ENCODE measurements at regions not wholly inside any gene's neighbourhood (a gene's known extent, or its start where the extent isn't known, plus 50 kb on each side); places are given as distances from the start of the nearest gene placed in this dataset.
"Not testable (repeated sequence)": the region's sequence is repeated elsewhere in the genome, so short reads cannot be mapped to it uniquely, and the experiment has no call there.

GRCh38 chr12:123050331-123050831 is 69.9 kb downstream of the ARL6IP4 start:
- H2BK120ac ChIP-seq (ENCODE audit: low read depth, low read length): no peak overlapping the region
- no peaks in the 10 kb centered on the region for H3K36me3 ChIP-seq (replicated peaks in 1 of 2; ENCODE audit: control insufficient read depth in 2 of 2, insufficient read depth in 2 of 2, low read length in 2 of 2)
- peaks cover 0 to 6% of the 10 kb centered on the region in 2 donors for H3K9me3 ChIP-seq (replicated peaks in 1 of 2; ENCODE audit: control insufficient read depth in 2 of 2, insufficient read depth in 1 of 2, low read depth in 1 of 2, low read length in 2 of 2)
- no peak overlapping the region for H3K27ac ChIP-seq (replicated peaks; ENCODE audit: low read length)
- no peak overlapping the region for H3K23ac ChIP-seq (ENCODE audit: low read depth, low read length, poor library complexity)
- no peaks in the 10 kb centered on the region for H3K79me1 ChIP-seq (ENCODE audit: low read depth, low read length)
- H3K9ac ChIP-seq (ENCODE audit: low read depth, low read length, poor library complexity): no peak overlapping the region
- H2BK12ac ChIP-seq (ENCODE audit: low read length): no peak overlapping the region
- H3K14ac ChIP-seq (ENCODE audit: low read length): no peak overlapping the region
- peaks cover 2 to 12% of the 10 kb centered on the region in 2 donors for H3K4me1 ChIP-seq (ENCODE audit: control insufficient read depth in 2 of 2, insufficient read depth in 1 of 2, low read depth in 1 of 2, low read length in 2 of 2)
- WGBS, 2 donors (ENCODE audit: extremely low coverage in 2 of 2, insufficient read length in 2 of 2, insufficient replicate concordance in 1 of 2): no CpG with 5 or more reads among the region's 6 CpGs
- no peak overlapping the region for H2BK5ac ChIP-seq (ENCODE audit: low read length)
- H3K4me3 ChIP-seq (ENCODE audit: low read length in 2 of 2): no peak overlapping the region
- H2AFZ ChIP-seq (ENCODE audit: low read length): no peak overlapping the region
- no peak overlapping the region for H2AK5ac ChIP-seq (ENCODE audit: low read depth, low read length)
- no peak overlapping the region for H4K8ac ChIP-seq (ENCODE audit: low read depth, low read length)
- H3K4me2 ChIP-seq (ENCODE audit: insufficient read depth, low read length, poor library complexity, severe bottlenecking): no peak overlapping the region
- no peak overlapping the region for H3K18ac ChIP-seq (ENCODE audit: low read length)
- no peak for DNase-seq (ENCODE audit: low spot score)
- H3K4ac ChIP-seq (ENCODE audit: low read length): no peak overlapping the region
- H3K27me3 ChIP-seq (ENCODE audit: control insufficient read depth in 3 of 3, insufficient read depth in 3 of 3, low read depth in 1 of 3, low read length in 3 of 3): no peaks in the 10 kb centered on the region
- no peak overlapping the region for H2BK15ac ChIP-seq (ENCODE audit: low read length)
- no peak overlapping the region for H4K91ac ChIP-seq (ENCODE audit: low read depth, low read length, poor library complexity)

- Histone ChIP-seq H3K79me1 (ENCODE audit: low read depth, low read length) (no peaks in the 10 kb centered on the region), H3K27ac (replicated peaks; ENCODE audit: low read length) (no peak overlapping the region), H3K4me3 (ENCODE audit: low read length in 2 of 2) (no peak overlapping the region)
Measured at GRCh38 chr12:123049398-123050240, 69.1 kb downstream of the ARL6IP4 start.

GRCh38 chr12:123047892-123048291 is 67.4 kb downstream of the ARL6IP4 start:
- H3K18ac ChIP-seq (ENCODE audit: low read length); H3K9me3 ChIP-seq (replicated peaks in 1 of 2; ENCODE audit: control insufficient read depth in 2 of 2, insufficient read depth in 1 of 2, low read depth in 1 of 2, low read length in 2 of 2); H3K14ac ChIP-seq (ENCODE audit: low read length); H2AFZ ChIP-seq (ENCODE audit: low read length); H3K4me2 ChIP-seq (ENCODE audit: insufficient read depth, low read length, poor library complexity, severe bottlenecking); H4K8ac ChIP-seq (ENCODE audit: low read depth, low read length); H3K27me3 ChIP-seq (ENCODE audit: control insufficient read depth in 3 of 3, insufficient read depth in 3 of 3, low read depth in 1 of 3, low read length in 3 of 3); H2BK12ac ChIP-seq (ENCODE audit: low read length); H2BK5ac ChIP-seq (ENCODE audit: low read length); H3K4ac ChIP-seq (ENCODE audit: low read length); H2BK15ac ChIP-seq (ENCODE audit: low read length); H3K23ac ChIP-seq (ENCODE audit: low read depth, low read length, poor library complexity); DNase-seq (ENCODE audit: low spot score); H3K4me3 ChIP-seq (ENCODE audit: low read length in 2 of 2); H4K91ac ChIP-seq (ENCODE audit: low read depth, low read length, poor library complexity); H3K9ac ChIP-seq (ENCODE audit: low read depth, low read length, poor library complexity); H2BK120ac ChIP-seq (ENCODE audit: low read depth, low read length); H2AK5ac ChIP-seq (ENCODE audit: low read depth, low read length); H3K36me3 ChIP-seq (replicated peaks in 1 of 2; ENCODE audit: control insufficient read depth in 2 of 2, insufficient read depth in 2 of 2, low read length in 2 of 2); H3K79me1 ChIP-seq (ENCODE audit: low read depth, low read length); H3K27ac ChIP-seq (replicated peaks; ENCODE audit: low read length): not testable (repeated sequence)
- no CpG with 5 or more reads among the region's 3 CpGs for WGBS, 2 donors (ENCODE audit: extremely low coverage in 2 of 2, insufficient read length in 2 of 2, insufficient replicate concordance in 1 of 2)
- peaks cover 7 to 14% of the 10 kb centered on the region in 2 donors for H3K4me1 ChIP-seq (ENCODE audit: control insufficient read depth in 2 of 2, insufficient read depth in 1 of 2, low read depth in 1 of 2, low read length in 2 of 2)

More at GRCh38 chr12:123049398-123050240, 69.1 kb downstream of the ARL6IP4 start:
- H4K8ac ChIP-seq (ENCODE audit: low read depth, low read length): no peak overlapping the region
- no peak overlapping the region for H3K4me2 ChIP-seq (ENCODE audit: insufficient read depth, low read length, poor library complexity, severe bottlenecking)
- no CpG with 5 or more reads among the region's 8 CpGs for WGBS, 2 donors (ENCODE audit: extremely low coverage in 2 of 2, insufficient read length in 2 of 2, insufficient replicate concordance in 1 of 2)
- no peak overlapping the region for H2BK120ac ChIP-seq (ENCODE audit: low read depth, low read length)
- H2BK15ac ChIP-seq (ENCODE audit: low read length): no peak overlapping the region
- no peaks in the 10 kb centered on the region for H3K36me3 ChIP-seq (replicated peaks in 1 of 2; ENCODE audit: control insufficient read depth in 2 of 2, insufficient read depth in 2 of 2, low read length in 2 of 2)
- peak overlapping the region; percentile 25 for H3K23ac ChIP-seq (ENCODE audit: low read depth, low read length, poor library complexity)
- H3K9me3 ChIP-seq (replicated peaks in 1 of 2; ENCODE audit: control insufficient read depth in 2 of 2, insufficient read depth in 1 of 2, low read depth in 1 of 2, low read length in 2 of 2): peaks cover 0 to 6% of the 10 kb centered on the region in 2 donors
- no peak overlapping the region for H3K4ac ChIP-seq (ENCODE audit: low read length)
- H3K14ac ChIP-seq (ENCODE audit: low read length): no peak overlapping the region
- no peak for DNase-seq (ENCODE audit: low spot score)
- H3K9ac ChIP-seq (ENCODE audit: low read depth, low read length, poor library complexity): peak overlapping the region; percentile 37
- no peak overlapping the region for H2BK12ac ChIP-seq (ENCODE audit: low read length)
- H3K27me3 ChIP-seq (ENCODE audit: control insufficient read depth in 3 of 3, insufficient read depth in 3 of 3, low read depth in 1 of 3, low read length in 3 of 3): no peaks in the 10 kb centered on the region
- peak overlapping the region; percentile 28 for H2AK5ac ChIP-seq (ENCODE audit: low read depth, low read length)
- H4K91ac ChIP-seq (ENCODE audit: low read depth, low read length, poor library complexity): no peak overlapping the region
- no peak overlapping the region for H2BK5ac ChIP-seq (ENCODE audit: low read length)
- peaks cover 0 to 12% of the 10 kb centered on the region in 2 donors for H3K4me1 ChIP-seq (ENCODE audit: control insufficient read depth in 2 of 2, insufficient read depth in 1 of 2, low read depth in 1 of 2, low read length in 2 of 2)
- no peak overlapping the region for H2AFZ ChIP-seq (ENCODE audit: low read length)
- H3K18ac ChIP-seq (ENCODE audit: low read length): peak overlapping the region; percentile 72

- Histone ChIP-seq H3K27me3 (ENCODE audit: control insufficient read depth in 3 of 3, insufficient read depth in 3 of 3, low read depth in 1 of 3, low read length in 3 of 3) (no peaks in the 10 kb centered on the region), H3K36me3 (replicated peaks in 1 of 2; ENCODE audit: control insufficient read depth in 2 of 2, insufficient read depth in 2 of 2, low read length in 2 of 2) (no peaks in the 10 kb centered on the region), H3K27ac (replicated peaks; ENCODE audit: low read length) (no peak overlapping the region), H2BK15ac (ENCODE audit: low read length) (no peak overlapping the region), H2AK5ac (ENCODE audit: low read depth, low read length) (no peak overlapping the region), H3K14ac (ENCODE audit: low read length) (no peak overlapping the region), H2BK12ac (ENCODE audit: low read length) (no peak overlapping the region), H2BK5ac (ENCODE audit: low read length) (no peak overlapping the region), H2BK120ac (ENCODE audit: low read depth, low read length) (no peak overlapping the region), H3K79me1 (ENCODE audit: low read depth, low read length) (no peaks in the 10 kb centered on the region), H3K4ac (ENCODE audit: low read length) (no peak overlapping the region), H3K18ac (ENCODE audit: low read length) (no peak overlapping the region), H3K9me3 (replicated peaks in 1 of 2; ENCODE audit: control insufficient read depth in 2 of 2, insufficient read depth in 1 of 2, low read depth in 1 of 2, low read length in 2 of 2) (no peaks in the 10 kb centered on the region), H3K4me3 (ENCODE audit: low read length in 2 of 2) (no peak overlapping the region), H4K8ac (ENCODE audit: low read depth, low read length) (no peak overlapping the region), H2AFZ (ENCODE audit: low read length) (no peak overlapping the region), H3K4me1 (ENCODE audit: control insufficient read depth in 2 of 2, insufficient read depth in 1 of 2, low read depth in 1 of 2, low read length in 2 of 2) (peaks cover 7 to 14% of the 10 kb centered on the region in 2 donors), H3K4me2 (ENCODE audit: insufficient read depth, low read length, poor library complexity, severe bottlenecking) (no peak overlapping the region), H4K91ac (ENCODE audit: low read depth, low read length, poor library complexity) (no peak overlapping the region), H3K23ac (ENCODE audit: low read depth, low read length, poor library complexity) (no peak overlapping the region), H3K9ac (ENCODE audit: low read depth, low read length, poor library complexity) (no peak overlapping the region)
- WGBS, 2 donors (ENCODE audit: extremely low coverage in 2 of 2, insufficient read length in 2 of 2, insufficient replicate concordance in 1 of 2): no CpG with 5 or more reads among the region's 1 CpG
- no peak for DNase-seq (ENCODE audit: low spot score)
Measured at GRCh38 chr12:123047289-123047688, 66.8 kb downstream of the ARL6IP4 start.

All from neuronal stem cell (in vitro differentiated cells).